NCI-H128 (cell line): ENCODE measurements at regions not wholly inside any gene's neighbourhood (a gene's known extent, or its start where the extent isn't known, plus 50 kb on each side); places are given as distances from the start of the nearest gene placed in this dataset.
A peak's percentile ranks its signal among the peaks of the same experiment; 100 is the strongest.

Experiments
- DNase-seq: peaks from one replicate; lab custom pipeline; 2025; ENCODE audit not compliant: unreplicated experiment; lab: John Stamatoyannopoulos, UW

GRCh38 chrX:40197071-40197470 is 99.3 kb upstream of the BCOR start:
- DNase-seq, result no peak

- DNase-seq, result no peak
Observed at GRCh38 chrX:40195368-40195767, 97.6 kb upstream of the BCOR start.

GRCh38 chrX:40192196-40192595 is 94.4 kb upstream of the BCOR start:
- no peak for DNase-seq

- no peak for DNase-seq
Observed at GRCh38 chrX:40189637-40190036, 91.9 kb upstream of the BCOR start.

GRCh38 chrX:40188573-40189417 is 91.0 kb upstream of the BCOR start:
- DNase-seq, result no peak

GRCh38 chrX:40184968-40185367 is 87.2 kb upstream of the BCOR start:
- no peak for DNase-seq

- no peak for DNase-seq
Observed at GRCh38 chrX:40182615-40183014, 84.9 kb upstream of the BCOR start.

GRCh38 chrX:40182095-40182494 is 84.3 kb upstream of the BCOR start:
- no peak for DNase-seq

- DNase-seq, result no peak
Observed at GRCh38 chrX:40179283-40179682, 81.5 kb upstream of the BCOR start.

- DNase-seq, result no peak
Observed at GRCh38 chrX:40177942-40178715, 80.4 kb upstream of the BCOR start.

- no peak for DNase-seq
Observed at GRCh38 chrX:40177489-40177888, 79.7 kb upstream of the BCOR start.

- DNase-seq, result no peak
Observed at GRCh38 chrX:40177117-40177430, 79.3 kb upstream of the BCOR start.

- DNase-seq, result peak; percentile 25
Observed at GRCh38 chrX:40176351-40177116, 78.8 kb upstream of the BCOR start.

GRCh38 chrX:40175511-40176350 is 78.0 kb upstream of the BCOR start:
- DNase-seq, result peak; percentile 48

- DNase-seq, result peak; percentile 35
Observed at GRCh38 chrX:40174854-40175510, 77.2 kb upstream of the BCOR start.

- DNase-seq, result peak; percentile 7
Observed at GRCh38 chrX:40174001-40174853, 76.5 kb upstream of the BCOR start.

- DNase-seq, result no peak
Observed at GRCh38 chrX:40173143-40174000, 75.6 kb upstream of the BCOR start.

GRCh38 chrX:40172401-40173142 is 74.8 kb upstream of the BCOR start:
- no peak for DNase-seq
